GM18909 (cell line): ENCODE measurements at regions not wholly inside any gene's neighbourhood (a gene's known extent, or its start where the extent isn't known, plus 50 kb on each side); places are given as distances from the start of the nearest gene placed in this dataset.

ENCODE experiments used
- ATAC-seq: cut with Tn5 transposase; IDR thresholded peaks from one replicate; pipeline ENCODE4 v1.9.1; 2021; ENCODE audit warnings: mild to moderate bottlenecking; ENCODE audit not compliant: unreplicated experiment, poor library complexity

DNA sequence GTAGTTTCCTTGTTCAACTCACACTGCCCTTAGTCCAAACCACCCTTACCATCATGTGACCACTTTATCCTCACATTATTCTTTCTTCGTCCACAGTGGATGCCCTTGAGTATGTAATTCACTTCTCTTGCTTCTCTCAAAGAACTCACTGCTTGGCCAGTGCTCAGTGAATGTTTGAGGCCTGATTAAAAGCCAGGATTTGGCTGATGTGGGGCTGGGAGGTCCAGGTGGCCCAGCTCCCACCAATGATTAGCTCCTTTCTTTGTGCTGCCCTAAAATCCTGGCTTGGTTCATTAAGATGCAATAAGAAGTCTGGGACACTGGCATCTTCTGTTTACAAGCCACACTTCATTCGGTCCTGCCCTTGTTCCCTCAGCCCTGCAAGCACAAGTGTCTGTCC is 97.8 kb upstream of the CELF4 start:
- no peak for ATAC-seq

DNA sequence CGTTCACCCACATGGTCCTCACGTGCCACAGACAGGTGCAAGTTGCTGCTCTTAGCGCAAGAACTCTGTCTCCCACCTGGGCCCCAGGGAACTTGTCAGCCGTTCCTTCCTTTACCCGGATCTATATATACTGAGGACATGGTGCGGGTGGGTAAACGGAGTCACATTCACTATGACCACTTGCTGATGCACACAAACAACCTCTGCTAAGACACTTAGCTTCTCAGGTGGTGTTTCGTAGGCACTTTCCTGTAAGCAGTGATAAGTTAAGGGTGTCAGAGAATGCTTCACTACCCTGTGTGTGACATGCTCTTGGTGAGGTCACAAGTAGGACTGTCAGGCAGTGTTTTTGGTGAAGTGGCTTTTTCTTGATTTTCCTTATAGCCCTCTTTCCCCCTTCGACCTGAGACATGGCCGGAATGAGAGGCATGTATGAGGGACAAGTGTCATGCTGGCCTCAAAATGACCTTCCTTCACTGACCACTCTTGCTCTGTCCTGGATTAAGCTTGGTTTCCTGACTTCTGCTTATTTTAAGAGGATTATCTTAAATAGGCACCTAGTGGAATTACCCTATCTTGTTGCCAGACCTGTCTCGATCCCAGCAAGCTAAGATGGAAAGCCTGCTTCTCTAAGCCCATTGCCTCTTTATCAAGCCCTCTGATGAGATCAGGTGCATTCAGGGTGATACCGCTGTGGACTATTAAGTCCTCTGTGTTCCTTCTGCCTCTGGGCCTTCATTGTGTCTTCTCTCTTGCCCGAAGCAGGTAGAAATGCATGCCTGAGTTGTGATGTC is 97.1 kb upstream of the CELF4 start:
- no peak for ATAC-seq

DNA sequence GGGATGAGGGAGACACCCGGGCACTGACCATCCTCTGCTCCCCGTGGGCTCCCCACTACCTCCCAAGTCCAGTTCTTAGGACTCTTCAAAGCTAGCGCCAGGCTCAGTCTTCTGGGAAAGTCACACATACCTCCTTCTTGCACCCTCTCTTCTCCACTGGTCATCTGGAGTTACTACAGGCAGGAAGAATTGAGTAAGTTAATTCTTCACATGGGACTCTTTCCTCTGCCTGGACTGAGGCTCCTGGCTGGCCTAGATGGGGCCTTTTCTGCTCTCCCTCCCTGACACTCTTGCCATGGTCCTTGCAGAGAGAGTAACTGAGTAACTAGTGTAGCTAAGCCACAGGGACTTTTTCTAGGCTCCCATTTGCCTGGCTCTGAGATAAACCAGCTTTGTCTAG is 96.5 kb upstream of the CELF4 start:
- ATAC-seq: no peak

DNA sequence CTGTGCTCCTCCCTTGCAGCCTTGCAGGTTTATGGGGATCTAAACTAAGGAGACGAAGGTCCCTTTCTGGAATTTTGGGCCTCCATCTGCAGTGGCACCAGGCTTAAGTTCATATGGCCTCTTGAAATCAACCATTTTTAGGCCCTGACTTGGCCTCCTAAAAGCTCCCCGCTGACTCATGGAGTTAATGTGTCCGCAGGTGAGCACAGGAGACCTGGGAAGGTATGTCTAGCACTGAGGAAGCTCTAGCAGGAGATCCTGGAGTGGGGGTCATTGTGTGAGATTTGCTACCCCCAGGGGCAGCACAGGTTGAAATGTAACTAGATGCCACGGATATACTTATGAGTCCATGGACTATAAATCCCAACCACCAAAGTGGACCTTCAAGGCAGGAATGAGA is 95.9 kb upstream of the CELF4 start:
- ATAC-seq: no peak

DNA sequence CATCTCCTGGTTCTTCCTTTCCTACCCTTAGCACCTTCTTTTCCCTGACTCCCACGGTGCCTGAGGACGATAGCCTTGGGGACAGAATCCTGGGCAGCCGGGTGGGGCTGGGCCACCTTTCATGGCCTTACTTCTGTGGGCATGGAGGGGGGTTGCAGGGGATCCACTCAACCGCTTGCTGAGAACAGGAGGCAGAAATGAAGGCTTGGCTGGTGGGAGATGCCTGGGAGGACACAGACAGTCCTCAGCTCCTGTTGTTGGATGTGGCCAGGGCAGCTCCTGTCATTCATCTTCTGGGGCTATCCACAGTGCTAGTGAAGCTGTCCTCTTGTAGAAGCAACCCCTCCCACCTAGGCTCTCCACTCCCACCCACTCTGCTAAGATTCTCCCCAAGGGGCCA is 95.5 kb upstream of the CELF4 start:
- no peak for ATAC-seq

DNA sequence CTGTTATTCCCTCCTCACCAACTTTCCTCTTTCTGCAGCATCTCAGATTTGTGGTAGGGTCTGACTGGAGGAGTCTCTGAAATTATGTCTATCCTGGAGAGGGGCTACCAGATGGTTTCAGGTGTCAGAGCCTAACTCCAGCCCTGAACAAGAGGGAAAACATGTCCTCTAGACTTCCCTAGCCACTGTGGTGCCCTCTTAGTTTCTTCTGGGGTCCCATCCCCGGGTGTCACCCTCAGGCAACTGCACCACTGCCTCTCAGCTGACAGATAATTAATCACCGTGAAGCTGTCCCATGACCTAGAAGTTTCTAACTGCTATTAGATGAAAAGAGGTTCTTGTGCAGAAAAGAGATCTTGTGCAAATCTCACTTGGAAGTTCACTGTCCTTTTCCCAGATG is 95.1 kb upstream of the CELF4 start:
- ATAC-seq: no peak

DNA sequence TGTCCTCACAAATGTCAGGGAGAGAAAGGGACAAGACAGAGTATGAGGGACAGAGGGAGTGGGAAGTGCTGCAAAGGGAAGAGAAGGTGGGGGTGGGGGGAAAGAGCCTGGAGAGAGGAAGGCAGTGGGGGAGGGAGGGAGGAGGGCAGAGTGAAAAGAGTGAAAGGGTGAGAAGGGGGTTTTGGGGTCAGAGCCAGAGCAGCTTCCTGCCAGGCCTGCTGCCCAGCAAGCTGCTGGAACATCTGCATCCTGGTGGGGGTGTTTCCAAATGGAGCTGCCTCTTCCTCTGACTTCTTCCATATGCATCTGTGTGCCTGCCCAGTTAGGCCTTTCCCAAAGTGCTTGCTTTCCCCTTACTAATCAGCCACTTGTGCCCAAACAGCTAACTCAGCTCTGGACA is 94.3 kb upstream of the CELF4 start:
- ATAC-seq: no peak

DNA sequence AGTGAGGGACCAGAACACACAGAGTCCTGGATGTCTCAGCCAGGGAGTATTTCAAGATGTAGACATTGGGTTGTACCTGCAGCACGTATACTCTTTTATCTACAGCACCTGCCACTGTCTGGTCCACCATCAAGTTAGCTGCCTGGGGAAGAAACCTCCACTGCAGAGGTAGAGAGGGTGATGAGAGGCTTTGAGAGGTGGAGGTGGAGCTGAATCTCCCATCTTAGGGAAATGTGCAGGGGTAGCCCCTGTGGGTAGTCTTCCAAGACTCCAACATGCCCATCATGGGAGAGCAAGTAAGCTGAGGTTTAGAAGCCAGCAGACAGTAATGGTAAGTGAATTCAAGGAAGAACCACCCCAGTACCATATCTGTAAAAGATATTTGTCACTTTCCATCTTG is 93.3 kb upstream of the CELF4 start:
- ATAC-seq: no peak

DNA sequence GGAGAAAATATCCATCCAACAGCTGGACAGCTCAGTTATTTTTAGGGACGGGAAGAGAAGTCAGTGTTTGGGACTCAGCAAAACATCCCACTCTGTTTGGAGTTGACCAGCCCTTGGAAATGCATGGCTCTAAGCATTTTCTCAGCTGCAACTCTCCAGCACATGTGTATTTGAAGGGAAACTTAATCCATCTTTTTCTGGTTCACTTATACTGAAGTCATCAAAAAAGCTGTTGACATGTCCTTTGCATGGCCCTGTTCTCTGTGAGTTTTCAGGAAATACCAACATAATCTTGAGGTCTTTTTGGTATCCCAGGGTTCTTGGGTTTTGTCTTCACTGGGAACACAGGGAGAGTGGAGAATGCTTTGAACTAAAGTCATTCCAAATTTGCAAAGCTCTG is 91.9 kb upstream of the CELF4 start:
- no peak for ATAC-seq

DNA sequence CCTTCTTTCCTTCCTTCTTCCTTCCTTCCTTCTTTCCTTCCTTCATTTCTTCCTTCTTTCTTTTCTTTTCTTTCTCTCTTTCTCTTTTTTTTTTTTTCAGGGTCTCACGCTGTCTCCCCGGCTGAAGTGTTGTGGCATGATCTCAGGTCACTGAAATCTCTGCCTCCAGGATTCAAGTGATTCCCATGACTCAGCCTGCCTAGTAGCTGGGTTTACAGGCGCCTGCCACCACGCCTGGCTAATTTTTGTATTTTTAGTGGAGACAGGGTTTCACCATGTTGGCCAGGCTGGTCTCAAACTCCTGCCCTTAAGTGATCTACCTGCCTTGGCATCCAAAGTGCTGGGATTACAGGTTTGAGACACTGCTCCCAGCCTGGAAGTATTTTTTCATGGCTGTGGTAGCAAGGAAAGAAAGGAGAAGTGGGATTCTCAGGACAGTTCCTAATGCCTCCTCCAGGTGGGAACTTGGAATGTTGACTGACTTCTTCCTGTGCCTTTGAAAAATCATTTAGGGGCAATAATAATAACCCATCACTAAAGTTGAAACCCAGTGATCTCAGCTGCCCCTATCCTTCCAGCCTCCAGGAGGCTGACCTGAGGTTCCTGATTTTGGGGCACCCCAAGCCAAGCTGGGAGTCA is 89.3 kb upstream of the CELF4 start:
- ATAC-seq: no peak

DNA sequence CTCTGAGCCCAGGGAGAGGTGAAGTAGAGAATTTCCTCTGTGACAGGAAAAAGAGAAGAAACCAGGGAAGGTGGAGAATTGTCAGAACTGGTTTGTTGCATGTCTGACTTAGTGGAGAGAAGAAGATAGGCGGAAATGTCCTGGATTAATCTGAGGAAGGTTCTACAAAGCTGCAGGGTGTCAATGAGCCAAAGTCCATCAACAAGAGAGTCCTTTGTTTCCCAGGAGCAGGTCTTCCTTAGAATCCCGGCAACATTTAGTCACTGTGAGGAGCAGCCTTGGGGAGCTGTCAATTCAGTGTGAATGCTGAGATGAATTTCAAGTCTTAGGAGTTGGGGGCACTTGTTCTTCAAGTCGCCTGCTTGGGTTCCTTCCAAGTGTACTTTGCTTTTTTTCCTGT is 88.4 kb upstream of the CELF4 start:
- ATAC-seq: no peak

DNA sequence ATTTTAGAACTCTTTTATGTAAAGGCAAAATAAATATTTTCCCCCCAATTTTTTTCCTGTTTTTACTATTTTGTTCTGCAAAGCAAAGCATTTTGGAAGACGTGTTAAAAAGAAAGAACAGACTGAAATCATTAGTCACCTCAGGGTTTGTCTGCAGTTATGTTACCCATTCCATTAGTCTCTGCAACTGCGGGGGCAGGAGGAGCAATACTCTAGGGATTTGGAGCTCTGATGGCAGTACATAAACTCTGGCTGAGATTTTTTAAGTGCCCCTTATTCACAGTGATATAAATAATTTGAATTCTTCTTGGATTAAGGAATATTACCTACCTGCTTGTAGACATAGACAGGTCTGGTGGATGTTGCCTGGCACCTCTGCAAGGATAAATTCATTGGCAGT is 88.0 kb upstream of the CELF4 start:
- ATAC-seq: no peak

DNA sequence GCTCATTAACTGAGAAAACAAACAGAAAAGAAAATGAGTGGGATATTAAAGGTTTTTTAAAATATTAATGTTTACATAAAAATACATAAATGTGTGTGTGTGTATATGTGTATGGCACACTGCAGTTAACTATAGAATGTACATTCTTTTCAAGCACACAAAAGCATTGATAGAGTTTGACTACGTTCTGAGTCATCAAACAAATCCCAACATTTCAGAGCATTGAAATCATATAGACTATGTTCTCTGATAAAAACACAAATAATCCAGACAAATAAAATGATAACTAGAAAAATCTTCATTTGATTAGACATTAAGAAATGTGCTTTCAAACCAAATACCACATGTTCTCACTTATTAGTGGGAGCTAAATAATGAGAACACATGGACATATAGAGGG is 84.3 kb upstream of the CELF4 start:
- ATAC-seq: no peak

DNA sequence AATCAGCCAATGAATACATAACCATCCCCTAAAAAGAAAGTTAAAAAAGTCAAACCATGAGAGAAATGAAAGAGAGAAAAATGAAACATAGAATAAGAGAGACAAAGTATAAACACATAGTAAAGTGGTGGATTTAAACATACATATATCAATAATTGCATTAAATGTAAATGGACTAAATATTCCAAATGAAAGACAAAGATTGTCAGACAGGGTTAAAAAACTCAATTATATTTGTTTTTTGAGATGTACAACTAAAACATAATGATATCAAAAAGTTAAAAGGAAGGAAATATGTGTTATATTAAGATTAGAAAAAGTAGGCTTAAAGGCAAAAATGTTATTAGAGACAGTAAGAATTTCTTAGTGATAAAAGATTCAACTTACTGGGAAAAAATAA is 83.8 kb upstream of the CELF4 start:
- ATAC-seq: no peak

DNA sequence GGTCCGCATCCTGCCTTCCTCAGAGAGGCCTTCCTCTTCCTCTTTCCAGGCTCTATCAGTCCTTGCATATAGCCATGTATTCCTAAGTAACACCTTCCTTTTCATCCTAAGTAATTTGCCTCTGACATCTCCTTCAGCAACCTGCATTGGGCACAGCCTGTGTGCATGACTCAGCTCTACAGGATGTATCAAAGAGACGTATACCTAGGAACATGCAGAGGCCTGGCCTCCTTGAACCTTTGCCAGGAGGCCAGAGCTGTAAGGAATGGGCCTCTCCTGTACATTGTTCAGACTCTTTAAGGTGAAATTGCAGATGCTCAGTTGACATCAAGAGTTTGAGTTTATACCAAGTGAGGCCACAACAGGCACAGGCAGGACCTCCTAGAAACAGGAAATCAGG is 76.0 kb upstream of the CELF4 start:
- ATAC-seq: no peak

DNA sequence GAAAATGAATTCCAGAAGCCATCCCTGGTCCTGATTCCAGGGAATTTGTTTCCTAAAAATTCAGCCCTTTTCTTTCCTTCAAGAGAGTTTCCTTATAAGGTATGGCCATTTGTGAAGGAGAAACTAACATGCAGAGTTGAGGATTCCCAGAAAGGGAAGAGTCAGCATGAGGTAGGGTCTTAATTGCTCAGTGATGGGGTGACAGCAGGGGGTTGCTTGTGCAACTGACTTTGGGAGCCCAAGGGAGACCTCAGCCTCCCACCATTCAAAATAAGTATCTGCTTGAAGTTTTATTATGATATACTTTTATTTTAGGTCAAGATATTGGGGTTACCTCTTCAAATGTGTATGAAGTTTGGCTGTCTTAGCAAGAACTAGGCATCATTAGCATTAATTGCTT is 74.9 kb upstream of the CELF4 start:
- ATAC-seq: no peak

DNA sequence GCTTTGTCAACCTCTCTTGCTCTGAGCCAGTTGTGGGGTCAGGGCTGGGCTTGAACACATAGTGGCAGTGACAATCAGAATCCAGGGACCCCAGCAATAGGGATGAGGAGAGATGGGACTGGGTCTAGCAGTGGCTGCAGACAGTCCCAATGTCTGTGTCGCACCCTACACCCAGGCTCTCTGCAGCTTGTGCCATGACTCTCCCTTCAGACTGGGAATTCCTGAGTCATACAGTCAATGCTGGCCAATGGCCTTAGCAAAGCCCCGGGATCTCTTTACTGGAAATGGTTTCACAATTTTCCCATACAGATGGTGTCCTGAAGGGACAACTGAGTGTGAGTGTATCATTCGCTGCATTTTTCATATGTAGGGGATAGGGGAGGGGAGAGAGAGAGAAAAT is 74.2 kb upstream of the CELF4 start:
- ATAC-seq: no peak

DNA sequence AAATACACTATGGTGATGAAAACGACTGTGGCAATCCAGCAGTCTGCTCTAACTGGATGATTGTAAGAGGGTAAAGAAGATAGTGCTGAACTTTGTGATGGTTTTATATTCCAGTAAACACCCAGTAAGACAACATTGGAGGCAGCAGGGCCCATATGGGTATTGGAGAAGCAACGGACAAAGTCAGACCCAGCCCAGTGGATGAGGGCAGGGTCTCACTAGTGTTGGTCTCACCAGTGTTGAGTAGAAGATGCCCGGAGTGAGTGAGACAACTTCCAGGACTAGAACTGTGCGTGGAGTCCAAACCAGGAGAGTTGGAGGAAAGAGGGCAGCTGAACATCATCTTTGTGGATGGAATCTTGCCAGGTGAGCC is 71.9 kb upstream of the CELF4 start:
- ATAC-seq: no peak

DNA sequence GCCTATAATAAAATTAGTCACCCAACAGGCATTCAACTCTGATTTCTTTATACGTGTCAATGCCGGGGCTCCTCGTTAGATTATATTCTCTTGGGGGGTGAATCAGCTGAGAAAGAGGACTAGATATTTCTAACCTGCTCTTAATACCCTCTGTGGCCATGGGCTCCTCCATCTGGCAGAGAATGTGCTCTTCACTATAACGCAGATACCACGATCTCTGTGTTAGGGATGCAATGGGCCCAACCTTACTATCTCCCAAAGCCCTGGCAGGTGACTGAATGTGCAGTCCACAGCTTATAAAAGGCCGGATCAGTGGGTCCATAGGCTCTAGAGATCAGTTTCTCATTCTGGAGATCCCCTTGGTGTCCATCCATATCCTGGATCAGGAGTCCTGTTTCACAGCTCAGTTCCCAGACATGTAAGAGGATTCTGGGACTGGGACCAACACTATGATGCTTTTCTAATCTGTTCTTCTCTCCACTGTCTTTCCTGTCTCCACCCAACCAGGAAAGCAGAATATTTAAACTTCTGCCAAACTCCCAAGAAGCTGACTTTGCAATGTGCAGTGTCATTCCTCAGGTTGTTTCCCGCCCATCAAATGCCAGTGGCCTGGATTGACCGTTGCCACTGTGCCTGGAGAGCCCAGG is 71.4 kb upstream of the CELF4 start:
- ATAC-seq: no peak

DNA sequence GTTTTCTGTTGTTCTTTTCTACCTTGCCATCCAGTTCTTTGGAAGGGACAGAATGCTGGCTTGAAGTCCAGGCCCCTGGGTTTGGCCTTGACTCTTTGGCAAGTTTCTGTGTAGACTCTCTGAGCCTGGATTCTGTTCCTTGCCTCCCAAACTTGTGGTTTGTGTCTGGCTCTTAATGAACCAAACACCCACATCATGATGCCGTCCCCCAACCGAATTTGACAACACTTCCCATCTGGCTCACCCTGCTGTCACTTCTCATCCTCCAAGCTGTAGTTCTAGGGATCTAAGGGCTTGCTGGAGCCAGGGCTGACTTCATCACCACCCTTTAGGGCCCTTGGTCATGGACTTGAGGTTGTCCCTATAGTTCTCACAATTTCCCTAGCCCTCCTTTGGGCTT is 68.9 kb upstream of the CELF4 start:
- no peak for ATAC-seq

DNA sequence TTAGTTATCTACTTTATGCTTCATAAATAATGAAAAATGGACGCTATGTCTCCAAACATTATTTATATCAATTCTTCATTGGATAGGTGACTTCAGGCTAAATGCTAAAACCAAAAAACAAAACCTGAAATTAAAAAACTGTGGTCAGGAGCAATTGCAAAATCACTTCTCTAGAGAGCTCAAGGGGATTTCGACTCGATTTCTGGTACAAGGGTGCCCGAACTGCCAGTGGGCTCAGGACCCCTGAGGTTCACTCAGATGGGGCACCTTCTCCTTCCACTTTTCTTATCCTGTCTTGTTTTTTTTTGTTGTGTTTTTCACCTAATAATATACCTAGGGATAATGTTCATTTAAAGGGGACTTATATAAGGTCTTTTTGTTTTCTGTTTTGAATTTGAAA is 65.8 kb upstream of the CELF4 start:
- ATAC-seq: no peak

DNA sequence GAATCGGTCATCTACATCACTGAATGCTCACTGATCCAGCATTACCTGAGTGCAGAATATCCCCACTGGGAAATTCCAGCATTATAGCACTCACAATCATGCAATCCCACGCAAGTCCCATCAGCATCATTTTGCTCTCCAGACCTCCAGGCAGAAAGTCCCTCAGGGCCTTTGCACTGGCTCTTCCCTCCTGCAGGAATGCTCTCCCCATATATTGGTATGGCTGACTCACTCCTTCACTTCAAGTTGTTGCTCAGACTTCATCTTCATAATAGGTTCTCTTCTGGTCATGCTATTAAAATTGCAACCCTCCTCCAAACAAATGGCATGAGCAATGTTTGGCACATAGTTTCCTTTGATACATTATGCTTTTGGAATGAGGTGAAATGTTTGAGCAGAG is 64.7 kb upstream of the CELF4 start:
- no peak for ATAC-seq
